ENCODE measurements at regions not wholly inside any gene's neighbourhood (a gene's known extent, or its start where the extent isn't known, plus 50 kb on each side); places are given as distances from the start of the nearest gene placed in this dataset.

DNA sequence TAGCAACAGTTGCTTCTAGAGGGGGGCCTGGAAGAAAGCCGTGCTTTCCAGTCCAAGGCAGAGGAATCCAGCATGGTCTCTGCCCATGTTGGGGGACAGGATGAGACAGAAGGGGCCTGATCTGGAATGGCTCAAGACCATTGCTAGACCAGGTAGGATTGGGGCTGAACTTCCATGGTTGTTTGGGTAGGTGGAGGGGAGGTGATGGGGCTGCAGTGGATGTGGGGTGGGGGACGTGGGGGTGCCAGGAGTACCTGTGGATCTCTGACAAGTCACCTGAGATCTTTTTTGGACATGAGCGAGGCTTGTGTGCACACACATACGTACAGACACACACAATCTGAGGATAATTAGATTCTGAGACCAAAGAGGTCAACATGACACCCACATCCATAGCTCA is 228.7 kb upstream of the SKOR2 start:
- TF ChIP-seq, protein P1, sequence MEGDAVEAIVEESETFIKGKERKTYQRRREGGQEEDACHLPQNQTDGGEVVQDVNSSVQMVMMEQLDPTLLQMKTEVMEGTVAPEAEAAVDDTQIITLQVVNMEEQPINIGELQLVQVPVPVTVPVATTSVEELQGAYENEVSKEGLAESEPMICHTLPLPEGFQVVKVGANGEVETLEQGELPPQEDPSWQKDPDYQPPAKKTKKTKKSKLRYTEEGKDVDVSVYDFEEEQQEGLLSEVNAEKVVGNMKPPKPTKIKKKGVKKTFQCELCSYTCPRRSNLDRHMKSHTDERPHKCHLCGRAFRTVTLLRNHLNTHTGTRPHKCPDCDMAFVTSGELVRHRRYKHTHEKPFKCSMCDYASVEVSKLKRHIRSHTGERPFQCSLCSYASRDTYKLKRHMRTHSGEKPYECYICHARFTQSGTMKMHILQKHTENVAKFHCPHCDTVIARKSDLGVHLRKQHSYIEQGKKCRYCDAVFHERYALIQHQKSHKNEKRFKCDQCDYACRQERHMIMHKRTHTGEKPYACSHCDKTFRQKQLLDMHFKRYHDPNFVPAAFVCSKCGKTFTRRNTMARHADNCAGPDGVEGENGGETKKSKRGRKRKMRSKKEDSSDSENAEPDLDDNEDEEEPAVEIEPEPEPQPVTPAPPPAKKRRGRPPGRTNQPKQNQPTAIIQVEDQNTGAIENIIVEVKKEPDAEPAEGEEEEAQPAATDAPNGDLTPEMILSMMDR (IDR thresholded peaks at IDR 0.05; ENCODE audit: low read length) = no peak
- no peak for TF ChIP-seq EZH2 (optimal IDR thresholded peaks at IDR 0.05; ENCODE audit: low read depth, low read length)
- TF ChIP-seq EZH2phosphoT487 (IDR thresholded peaks at IDR 0.05; ENCODE audit: low read length) = no peak

Data from MM.1S (cell line).